Transverse colon (tissue), 4 donors: ENCODE measurements at regions not wholly inside any gene's neighbourhood (a gene's known extent, or its start where the extent isn't known, plus 50 kb on each side); places are given as distances from the start of the nearest gene placed in this dataset.

ENCODE experiments used
- DNase-seq: peaks from one replicate; pipeline ENCODE4 v3.0.0-alpha.2; 2019
- H3K27ac ChIP-seq, 4 donors: fragments of 200-600 bp; sonication (generic); 2 replicates each; pipeline ENCODE4 v1.5.1; 2016 to 2018; ENCODE audit warnings: inconsistent platforms in 4 of 4
- H3K27me3 ChIP-seq: fragments of 200-600 bp; sonication (generic); 2 replicates; pipeline ENCODE4 v1.5.1; 2017; ENCODE audit warnings: inconsistent platforms
- H3K36me3 ChIP-seq, 4 donors: fragments of 200-600 bp; sonication (generic); 2 replicates each; pipeline ENCODE4 v1.5.1; 2017 to 2019; ENCODE audit warnings: inconsistent platforms in 4 of 4
- H3K4me1 ChIP-seq, 4 donors: fragments of 200-600 bp; sonication (generic); 2 replicates each; pipeline ENCODE4 v1.5.1; 2017 to 2020; ENCODE audit warnings: inconsistent platforms in 4 of 4
- H3K4me3 ChIP-seq, 4 donors: fragments of 200-600 bp; sonication (generic); 1 replicate in 1 of 4; 2 replicates in 3 of 4; pipeline versions ENCODE4 v1.5.1 to v1.6.1; 2017 to 2019; ENCODE audit warnings: inconsistent platforms in 4 of 4
- H3K9me3 ChIP-seq, 2 donors: fragments of 200-600 bp; sonication (generic); 2 replicates each; pipeline ENCODE4 v1.5.1; 2017 to 2019; ENCODE audit warnings: inconsistent platforms in 2 of 2
- CTCF ChIP-seq, 5 experiments: fragments of 200-600 bp in 3 of 5; fragments of 450-650 bp in 2 of 5; sonication (generic) in 3 of 5; IDR thresholded peaks; 1 replicate in 2 of 5; 2 replicates in 3 of 5; pipeline ENCODE4 v1.5.1; 2016 to 2017; ENCODE audit warnings: antibody characterized with exemption in 5 of 5, inconsistent platforms in 3 of 5, mild to moderate bottlenecking in 2 of 5, moderate library complexity in 1 of 5
- EP300 ChIP-seq: sonication (generic); formaldehyde crosslinking; IDR thresholded peaks from one replicate; pipeline ENCODE4 v1.6.1; 2017; ENCODE audit warnings: antibody characterized with exemption, low read depth
- POLR2A ChIP-seq: fragments of 450-650 bp; IDR thresholded peaks from one replicate; pipeline ENCODE4 v1.6.1; 2016; ENCODE audit warnings: antibody characterized with exemption, mild to moderate bottlenecking, moderate library complexity
- POLR2AphosphoS5 ChIP-seq, 3 donors: sonication (generic); formaldehyde crosslinking; IDR thresholded peaks; one replicate each; pipeline ENCODE4 v1.6.1; 2016; ENCODE audit warnings: antibody characterized with exemption in 3 of 3
- WGBS, 2 donors: methylation state at CpG; one replicate each; pipeline ENCODE4 v1.1.5; 2018; ENCODE audit warnings: low coverage in 1 of 2; 5-methylcytosine and 5-hydroxymethylcytosine counted together
- in situ Hi-C, 4 donors: fragments of 200-750 bp; cut with MboI; loops; one replicate each; pipeline versions ENCODE4 v1.15.0 to v1.15.1; 2017; ENCODE audit warnings: low sequenced_read_pairs in 3 of 4, low pct_ligation_motif_present in 1 of 4, low pct_unique_long_range_greater_than_20kb in 1 of 4
- intact Hi-C: fragments of 100-400 bp; cut with DNase I; formaldehyde crosslinking; loops from one replicate; pipeline ENCODE4 v1.15.1; 2023; ENCODE audit warnings: low total_unique reads

GRCh38 chr11:106581399-106581798, 436.9 kb downstream of the GUCY1A2 start:
- H3K4me1 ChIP-seq = no peaks in the 10 kb centered on the region
- DNase-seq = no peak
- no peak overlapping the region for H3K27ac ChIP-seq
- TF ChIP-seq EP300 = no peak
- no peak for TF ChIP-seq POLR2AphosphoS5 (IDR thresholded peaks at IDR 0.05)
- no peak for TF ChIP-seq CTCF (IDR thresholded peaks at IDR 0.05)
- TF ChIP-seq POLR2A = no peak
- H3K9me3 ChIP-seq = no peaks in the 10 kb centered on the region
- no peaks in the 10 kb centered on the region for H3K36me3 ChIP-seq
- no peak overlapping the region for H3K4me3 ChIP-seq
- intact Hi-C loops (no loop called here), in situ Hi-C loops (no loop called here)
- 54 to 60% methylated on average over 6 of the region's 6 CpGs for WGBS, 2 donors
- no peaks in the 10 kb centered on the region for H3K27me3 ChIP-seq

- in situ Hi-C loops = no loop called here
- WGBS, 2 donors = 80 to 83% methylated on average over 3 to 5 of the region's 5 CpGs
- DNase-seq = no peak
- no peaks in the 10 kb centered on the region for H3K4me1 ChIP-seq
- H3K27me3 ChIP-seq = no peaks in the 10 kb centered on the region
- H3K36me3 ChIP-seq = no peaks in the 10 kb centered on the region
- no peak overlapping the region for H3K4me3 ChIP-seq
- no peaks in the 10 kb centered on the region for H3K9me3 ChIP-seq
- H3K27ac ChIP-seq = no peak overlapping the region
- TF ChIP-seq POLR2AphosphoS5 (IDR thresholded peaks at IDR 0.05) = no peak
- no peak for TF ChIP-seq POLR2A
- no peak for TF ChIP-seq EP300
- TF ChIP-seq CTCF (IDR thresholded peaks at IDR 0.05) = no peak
- intact Hi-C loops = no loop called here
Observed at GRCh38 chr11:106585061-106585460, 433.2 kb downstream of the GUCY1A2 start.

GRCh38 chr11:106594751-106595351, 423.4 kb downstream of the GUCY1A2 start:
- Histone ChIP-seq H3K27ac (no peak overlapping the region), H3K27me3 (no peaks in the 10 kb centered on the region), H3K36me3 (no peaks in the 10 kb centered on the region), H3K4me3 (no peak overlapping the region), H3K9me3 (peaks cover 0 to 5% of the 10 kb centered on the region in 2 donors), H3K4me1 (no peaks in the 10 kb centered on the region)
- intact Hi-C loops (no loop called here), in situ Hi-C loops (no loop called here)
- DNase-seq = no peak
- TF ChIP-seq CTCF (IDR thresholded peaks at IDR 0.05) (no peak), POLR2AphosphoS5 (IDR thresholded peaks at IDR 0.05) (no peak), POLR2A (no peak)
- WGBS, 2 donors = 70 to 71% methylated on average over 6 of the region's 6 CpGs

GRCh38 chr11:106601684-106602297, 416.5 kb downstream of the GUCY1A2 start:
- in situ Hi-C loops (no loop called here), intact Hi-C loops (no loop called here)
- 81% methylated on average over 3 of the region's 3 CpGs; no CpG with 5 or more reads in 1 of the 2 donors for WGBS, 2 donors
- Histone ChIP-seq H3K36me3 (no peaks in the 10 kb centered on the region), H3K27me3 (no peaks in the 10 kb centered on the region), H3K9me3 (no peaks in the 10 kb centered on the region), H3K4me3 (no peak overlapping the region), H3K4me1 (no peaks in the 10 kb centered on the region), H3K27ac (no peak overlapping the region)
- DNase-seq = no peak
- TF ChIP-seq EP300 (no peak), CTCF (IDR thresholded peaks at IDR 0.05) (no peak), POLR2AphosphoS5 (IDR thresholded peaks at IDR 0.05) (no peak), POLR2A (no peak)
